ENCODE measurements at regions not wholly inside any gene's neighbourhood (a gene's known extent, or its start where the extent isn't known, plus 50 kb on each side); places are given as distances from the start of the nearest gene placed in this dataset.

DNA sequence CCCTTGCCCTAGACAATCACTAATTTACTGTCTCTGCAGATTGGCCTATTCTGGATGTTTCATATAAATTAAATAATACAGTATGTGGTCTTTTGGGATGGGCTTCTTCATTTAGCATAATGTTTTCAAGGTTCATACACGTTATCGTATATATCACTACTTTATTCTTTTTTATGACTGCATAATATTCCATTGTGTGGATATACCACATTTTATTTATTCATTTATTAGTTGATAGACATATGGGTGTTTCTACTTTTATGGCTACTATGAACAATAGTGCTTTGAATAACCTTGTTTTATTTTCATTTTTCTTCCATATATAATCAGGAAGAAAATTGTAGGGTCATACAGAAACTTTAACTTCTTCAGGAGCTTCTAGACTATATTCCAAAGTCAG, 108.5 kb upstream of the PAPPA start:
- H2AFZ ChIP-seq (ENCODE audit: control insufficient read depth, low read length) = no peak overlapping the region
- H3K4me3 ChIP-seq (ENCODE audit: control insufficient read depth in 2 of 3, extremely low read depth in 1 of 3, insufficient read depth in 2 of 3, low read depth in 1 of 3, low read length in 3 of 3) = no peak overlapping the region
- no peak overlapping the region for H3K4me2 ChIP-seq (ENCODE audit: control insufficient read depth, extremely low read depth, insufficient read depth, low read depth, low read length)
- no peaks in the 10 kb centered on the region for H3K4me1 ChIP-seq (ENCODE audit: control insufficient read depth, extremely low read depth, insufficient read depth, low read length)
- no peaks in the 10 kb centered on the region for H4K20me1 ChIP-seq (ENCODE audit: control insufficient read depth, extremely low read depth, insufficient read depth, low read length)
- H3K9me1 ChIP-seq (ENCODE audit: control insufficient read depth, extremely low read depth, insufficient read depth, low read length) = no peaks in the 10 kb centered on the region
- no peaks in the 10 kb centered on the region for H3K27me3 ChIP-seq (ENCODE audit: control insufficient read depth, extremely low read depth, insufficient read depth, low read length)
- no peak overlapping the region for H3K9ac ChIP-seq (ENCODE audit: control insufficient read depth, extremely low read depth, insufficient read depth, low read length)
- dilution Hi-C loops (cut with MboI; ENCODE audit: extremely low pct_ligation_motif_present, low sequenced_read_pairs) = no loop called here
- no peaks in the 10 kb centered on the region for H3K36me3 ChIP-seq (ENCODE audit: control insufficient read depth in 2 of 2, extremely low read depth in 1 of 2, insufficient read depth in 2 of 2, low read length in 2 of 2)
- H3K9me3 ChIP-seq (ENCODE audit: control insufficient read depth, low read depth, low read length) = no peaks in the 10 kb centered on the region
- FAIRE-seq (no peak), DNase-seq (ENCODE audit: low read depth, low spot score) (no peak)
- H3K27ac ChIP-seq (ENCODE audit: control insufficient read depth, insufficient read depth, low read length) = no peak overlapping the region
- TF ChIP-seq, protein P1, sequence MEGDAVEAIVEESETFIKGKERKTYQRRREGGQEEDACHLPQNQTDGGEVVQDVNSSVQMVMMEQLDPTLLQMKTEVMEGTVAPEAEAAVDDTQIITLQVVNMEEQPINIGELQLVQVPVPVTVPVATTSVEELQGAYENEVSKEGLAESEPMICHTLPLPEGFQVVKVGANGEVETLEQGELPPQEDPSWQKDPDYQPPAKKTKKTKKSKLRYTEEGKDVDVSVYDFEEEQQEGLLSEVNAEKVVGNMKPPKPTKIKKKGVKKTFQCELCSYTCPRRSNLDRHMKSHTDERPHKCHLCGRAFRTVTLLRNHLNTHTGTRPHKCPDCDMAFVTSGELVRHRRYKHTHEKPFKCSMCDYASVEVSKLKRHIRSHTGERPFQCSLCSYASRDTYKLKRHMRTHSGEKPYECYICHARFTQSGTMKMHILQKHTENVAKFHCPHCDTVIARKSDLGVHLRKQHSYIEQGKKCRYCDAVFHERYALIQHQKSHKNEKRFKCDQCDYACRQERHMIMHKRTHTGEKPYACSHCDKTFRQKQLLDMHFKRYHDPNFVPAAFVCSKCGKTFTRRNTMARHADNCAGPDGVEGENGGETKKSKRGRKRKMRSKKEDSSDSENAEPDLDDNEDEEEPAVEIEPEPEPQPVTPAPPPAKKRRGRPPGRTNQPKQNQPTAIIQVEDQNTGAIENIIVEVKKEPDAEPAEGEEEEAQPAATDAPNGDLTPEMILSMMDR (optimal IDR thresholded peaks at IDR 0.05 in 1 of 3, IDR thresholded peaks at IDR 0.05 in 1 of 3, conservative IDR thresholded peaks at IDR 0.05 in 1 of 3; ENCODE audit: extremely low read depth in 1 of 3, insufficient read depth in 2 of 3, low read length in 3 of 3) = no peak
- TF ChIP-seq EZH2 (IDR thresholded peaks at IDR 0.05; ENCODE audit: low read length) = no peak
- no peaks in the 10 kb centered on the region for H3K79me2 ChIP-seq (ENCODE audit: control insufficient read depth, insufficient read depth, low read length)

DNA sequence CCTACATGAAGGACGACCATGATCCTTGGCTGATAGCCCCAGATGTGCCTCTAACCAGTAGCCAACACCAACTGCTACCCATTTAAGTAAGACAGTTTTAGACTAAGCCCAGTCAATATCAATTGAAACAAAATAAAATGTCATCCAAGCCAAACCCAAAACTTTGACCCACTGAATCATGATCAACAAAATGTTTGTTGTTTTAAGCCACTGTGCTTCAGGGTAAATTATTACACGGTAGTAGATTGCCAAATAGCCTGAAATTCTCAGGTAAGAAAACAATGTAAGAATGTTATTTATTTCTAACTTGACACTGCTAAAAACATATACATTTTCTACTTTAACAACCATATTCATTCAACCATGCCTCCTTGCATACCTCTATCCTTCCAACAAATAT, 105.5 kb upstream of the PAPPA start:
- H3K27ac ChIP-seq (ENCODE audit: control insufficient read depth, insufficient read depth, low read length) = no peak overlapping the region
- no peak for DNase-seq (ENCODE audit: low read depth, low spot score)
- no peaks in the 10 kb centered on the region for H3K79me2 ChIP-seq (ENCODE audit: control insufficient read depth, insufficient read depth, low read length)
- no peak overlapping the region for H3K9ac ChIP-seq (ENCODE audit: control insufficient read depth, extremely low read depth, insufficient read depth, low read length)
- TF ChIP-seq EZH2 (IDR thresholded peaks at IDR 0.05; ENCODE audit: low read length) = no peak
- TF ChIP-seq, protein P1 (optimal IDR thresholded peaks at IDR 0.05 in 1 of 3, IDR thresholded peaks at IDR 0.05 in 1 of 3, conservative IDR thresholded peaks at IDR 0.05 in 1 of 3; ENCODE audit: extremely low read depth in 1 of 3, insufficient read depth in 2 of 3, low read length in 3 of 3) = no peak
- H3K4me3 ChIP-seq (ENCODE audit: control insufficient read depth in 2 of 3, extremely low read depth in 1 of 3, insufficient read depth in 2 of 3, low read depth in 1 of 3, low read length in 3 of 3) = no peak overlapping the region
- no peaks in the 10 kb centered on the region for H4K20me1 ChIP-seq (ENCODE audit: control insufficient read depth, extremely low read depth, insufficient read depth, low read length)
- H3K9me3 ChIP-seq (ENCODE audit: control insufficient read depth, low read depth, low read length) = no peaks in the 10 kb centered on the region
- no peak overlapping the region for H2AFZ ChIP-seq (ENCODE audit: control insufficient read depth, low read length)
- FAIRE-seq = no peak
- no peaks in the 10 kb centered on the region for H3K4me1 ChIP-seq (ENCODE audit: control insufficient read depth, extremely low read depth, insufficient read depth, low read length)
- no peak overlapping the region for H3K4me2 ChIP-seq (ENCODE audit: control insufficient read depth, extremely low read depth, insufficient read depth, low read depth, low read length)
- no peaks in the 10 kb centered on the region for H3K9me1 ChIP-seq (ENCODE audit: control insufficient read depth, extremely low read depth, insufficient read depth, low read length)
- dilution Hi-C loops (cut with MboI; ENCODE audit: extremely low pct_ligation_motif_present, low sequenced_read_pairs) = no loop called here
- H3K36me3 ChIP-seq (ENCODE audit: control insufficient read depth in 2 of 2, extremely low read depth in 1 of 2, insufficient read depth in 2 of 2, low read length in 2 of 2) = no peaks in the 10 kb centered on the region
- no peaks in the 10 kb centered on the region for H3K27me3 ChIP-seq (ENCODE audit: control insufficient read depth, extremely low read depth, insufficient read depth, low read length)
